ENCODE measurements at regions not wholly inside any gene's neighbourhood (a gene's known extent, or its start where the extent isn't known, plus 50 kb on each side); places are given as distances from the start of the nearest gene placed in this dataset.

GRCh38 chr20:56840716-56841261 lies 211.7 kb downstream of the TFAP2C start:
- TF ChIP-seq CTCF (IDR thresholded peaks at IDR 0.05) (no peak), POLR2A (IDR thresholded peaks at IDR 0.05) (no peak), EP300 (IDR thresholded peaks at IDR 0.05) (no peak)
